A673 (cell line): ENCODE measurements at regions not wholly inside any gene's neighbourhood (a gene's known extent, or its start where the extent isn't known, plus 50 kb on each side); places are given as distances from the start of the nearest gene placed in this dataset.

Experiments used
- BruUV-seq: library from RNA; stranded (reverse); fragments of 400-500 nt; replicated peaks from 2 replicates; lab custom pipeline; 2021; lab: Mats Ljungman, UMichigan
- CTCF ChIA-PET: fragments of 300-600 bp; sonication (Branson Sonifier 250); formaldehyde crosslinking; loops from one replicate; lab custom pipeline; 2022; ENCODE audit warnings: antibody characterized with exemption; lab: Charles Lee
- POLR2A ChIA-PET: fragments of 300-600 bp; sonication (Branson Sonifier 250); formaldehyde crosslinking; loops from one replicate; lab custom pipeline; 2022; ENCODE audit warnings: antibody characterized with exemption; ENCODE audit not compliant: low non-redundant PET; lab: Charles Lee
- DNase-seq: peaks from one replicate; pipeline ENCODE4 v3.0.0-alpha.2; 2015; ENCODE audit warnings: low spot score
- H3K27ac ChIP-seq: fragments of 200-600 bp; sonication (generic); 2 replicates; pipeline ENCODE4 v1.5.1; 2016; ENCODE audit warnings: mixed run types, low read depth, mild to moderate bottlenecking, mixed read lengths, antibody characterized with exemption, low read length; ENCODE audit not compliant: poor library complexity, severe bottlenecking
- H3K27me3 ChIP-seq: fragments of 200-600 bp; sonication (generic); replicated peaks from 2 replicates; pipeline ENCODE4 v1.6.1; 2017; ENCODE audit warnings: mixed run types, low read depth, mild to moderate bottlenecking, mixed read lengths, antibody characterized with exemption, low read length; ENCODE audit not compliant: insufficient read depth, poor library complexity
- H3K36me3 ChIP-seq: fragments of 200-600 bp; sonication (generic); 2 replicates; pipeline ENCODE4 v1.6.1; 2016; ENCODE audit warnings: mixed run types, mild to moderate bottlenecking, mixed read lengths, antibody characterized with exemption, low read length; ENCODE audit not compliant: insufficient read depth, poor library complexity, severe bottlenecking
- H3K4me1 ChIP-seq: fragments of 200-600 bp; sonication (generic); 2 replicates; pipeline ENCODE4 v1.6.1; 2017; ENCODE audit warnings: mixed run types, mild to moderate bottlenecking, mixed read lengths, antibody characterized with exemption, low read length; ENCODE audit not compliant: insufficient read depth, poor library complexity, severe bottlenecking
- H3K4me3 ChIP-seq: fragments of 200-600 bp; sonication (generic); 2 replicates; pipeline ENCODE4 v1.5.1; 2016; ENCODE audit warnings: low read depth, mixed run types, mild to moderate bottlenecking, mixed read lengths, low read length; ENCODE audit not compliant: poor library complexity, severe bottlenecking
- H3K9me3 ChIP-seq: fragments of 200-600 bp; sonication (generic); 2 replicates; pipeline ENCODE4 v1.6.1; 2016; ENCODE audit warnings: mixed run types, low read depth, mild to moderate bottlenecking, mixed read lengths, antibody characterized with exemption, low read length; ENCODE audit not compliant: poor library complexity, severe bottlenecking
- CTCF ChIP-seq: fragments of 300-800, 200-600 bp; sonication (generic); conservative IDR thresholded peaks from 2 replicates; pipeline ENCODE4 v1.5.1; 2017; ENCODE audit warnings: low read depth, mild to moderate bottlenecking, antibody characterized with exemption, low read length, moderate library complexity, mixed read lengths
- EZH2 ChIP-seq: fragments of 200-600 bp; sonication (generic); IDR thresholded peaks from 2 replicates; pipeline ENCODE4 v1.6.1; 2017; ENCODE audit warnings: borderline replicate concordance, low read depth, mild to moderate bottlenecking, mixed read lengths, antibody characterized with exemption, low read length; ENCODE audit not compliant: poor library complexity, severe bottlenecking
- intact Hi-C: fragments of 100-400 bp; cut with micrococcal nuclease; formaldehyde crosslinking; loops from one replicate; pipeline ENCODE4 v1.10.0; 2022; ENCODE audit not compliant: unreplicated experiment

GRCh38 chr3:159062734-159063410 is 261.0 kb downstream of the MFSD1 start:
- ChIA-PET POLR2A (no interaction called here), CTCF (no interaction called here)
- TF ChIP-seq EZH2 (no peak), CTCF (no peak)
- no peak for DNase-seq
- BruUV-seq = no TSS peak
- H3K4me1 ChIP-seq = no peaks in the 10 kb centered on the region
- intact Hi-C loops = no loop called here
- H3K36me3 ChIP-seq = no peaks in the 10 kb centered on the region
- H3K4me3 ChIP-seq = no peak overlapping the region
- H3K27ac ChIP-seq = no peak overlapping the region
- no peaks in the 10 kb centered on the region for H3K27me3 ChIP-seq
- no peaks in the 10 kb centered on the region for H3K9me3 ChIP-seq

DNA sequence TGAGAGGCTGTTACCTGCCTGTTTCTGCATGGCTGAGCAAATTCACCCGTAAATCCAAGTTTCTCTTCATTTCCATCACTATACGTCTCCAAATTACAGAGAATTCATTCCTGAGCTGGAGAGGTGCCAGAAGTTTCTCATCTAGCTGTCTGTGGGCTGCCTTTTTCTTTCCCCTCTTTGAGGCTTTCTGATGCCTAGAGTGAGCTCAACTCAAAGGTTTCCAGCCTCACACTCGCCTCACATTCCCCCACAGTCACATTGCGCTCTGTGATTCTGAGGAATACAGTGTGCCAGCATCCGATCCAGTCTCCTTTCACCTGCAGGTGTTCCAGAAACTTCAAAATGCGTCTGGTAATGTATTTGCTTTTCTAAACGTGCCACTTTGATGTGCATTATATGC is 267.2 kb downstream of the MFSD1 start, which contains the start of gene IQCJ:
TSS of gene IQCJ (plus strand) at position 229 of the 400 bp plus-strand sequence.
- no peaks in the 10 kb centered on the region for H3K9me3 ChIP-seq
- H3K27ac ChIP-seq = no peak within 1 kb of the TSS
- no TSS peak for BruUV-seq
- H3K4me1 ChIP-seq = no peaks in the 10 kb centered on the region
- POLR2A ChIA-PET = no interaction called here
- CTCF ChIA-PET = no interaction called here
- H3K4me3 ChIP-seq = no peak within 1 kb of the TSS
- H3K36me3 ChIP-seq = no peaks in the 10 kb centered on the region
- intact Hi-C loops = no loop called here
- H3K27me3 ChIP-seq = peaks cover 4% of the 10 kb centered on the region
- DNase-seq = no peak
- TF ChIP-seq CTCF (no peak), EZH2 (no peak)

DNA sequence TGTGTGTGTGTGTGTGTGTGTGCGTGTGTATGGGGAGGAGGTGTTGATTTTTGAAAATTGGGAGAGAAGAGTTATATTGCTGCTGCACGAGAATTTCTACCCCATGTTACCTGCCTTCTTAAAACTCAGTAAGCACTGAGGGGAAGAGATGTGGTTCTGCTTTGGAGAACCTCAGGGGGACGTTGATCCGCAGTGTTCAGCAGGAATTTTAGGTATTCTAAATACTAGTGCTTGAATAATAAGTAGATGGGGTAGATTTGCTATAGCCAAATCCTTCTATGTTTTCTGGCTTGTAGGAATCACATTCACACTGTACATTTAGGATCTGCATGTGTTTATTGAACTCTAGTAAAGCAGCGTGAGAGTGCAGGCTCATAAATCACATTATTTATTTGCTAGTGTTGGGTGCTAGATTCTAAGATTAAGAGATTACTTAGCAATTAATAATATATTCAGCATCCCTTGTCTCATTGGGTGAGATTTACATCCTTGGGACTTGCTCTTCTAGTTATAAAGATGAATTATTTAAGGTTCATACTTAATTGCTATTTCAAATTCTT is 268.1 kb downstream of the MFSD1 start:
- TF ChIP-seq EZH2 = no peak
- TF ChIP-seq CTCF = no peak
- no peaks in the 10 kb centered on the region for H3K4me1 ChIP-seq
- H3K9me3 ChIP-seq = no peaks in the 10 kb centered on the region
- BruUV-seq = no TSS peak
- H3K36me3 ChIP-seq = no peaks in the 10 kb centered on the region
- H3K27ac ChIP-seq = no peak overlapping the region
- H3K4me3 ChIP-seq = no peak overlapping the region
- peaks cover 4% of the 10 kb centered on the region for H3K27me3 ChIP-seq
- ChIA-PET CTCF (no interaction called here), POLR2A (no interaction called here)
- intact Hi-C loops = no loop called here
- DNase-seq = no peak
